Muscle layer of duodenum (tissue), 2 donors: ENCODE measurements at regions not wholly inside any gene's neighbourhood (a gene's known extent, or its start where the extent isn't known, plus 50 kb on each side); places are given as distances from the start of the nearest gene placed in this dataset.

Experiments used
- H3K27ac ChIP-seq: one replicate; pipeline ENCODE4 v1.7.0; 2013; ENCODE audit warnings: mild to moderate bottlenecking, low read length
- H3K27me3 ChIP-seq: one replicate; pipeline ENCODE4 v1.7.0; 2013; ENCODE audit warnings: low read depth, mild to moderate bottlenecking, control low read depth, low read length
- H3K36me3 ChIP-seq, 2 donors: one replicate each; pipeline ENCODE4 v1.7.0; 2013; ENCODE audit warnings: low read length in 2 of 2, control low read depth in 1 of 2, mild to moderate bottlenecking in 1 of 2; ENCODE audit not compliant: insufficient read depth in 2 of 2, control insufficient read depth in 1 of 2
- H3K4me1 ChIP-seq, 2 donors: one replicate each; pipeline ENCODE4 v1.7.0; 2013; ENCODE audit warnings: low read length in 2 of 2, mild to moderate bottlenecking in 2 of 2, control low read depth in 1 of 2, moderate library complexity in 1 of 2; ENCODE audit not compliant: insufficient read depth in 2 of 2, control insufficient read depth in 1 of 2
- H3K4me3 ChIP-seq, 2 donors: one replicate each; pipeline ENCODE4 v1.7.0; 2013; ENCODE audit warnings: low read length in 2 of 2, low read depth in 1 of 2, mild to moderate bottlenecking in 1 of 2
- H3K9me3 ChIP-seq, 2 donors: one replicate each; pipeline ENCODE4 v1.7.0; 2013; ENCODE audit warnings: low read length in 2 of 2, control low read depth in 1 of 2, mild to moderate bottlenecking in 1 of 2; ENCODE audit not compliant: control insufficient read depth in 1 of 2
- donor health status: healthy.

DNA sequence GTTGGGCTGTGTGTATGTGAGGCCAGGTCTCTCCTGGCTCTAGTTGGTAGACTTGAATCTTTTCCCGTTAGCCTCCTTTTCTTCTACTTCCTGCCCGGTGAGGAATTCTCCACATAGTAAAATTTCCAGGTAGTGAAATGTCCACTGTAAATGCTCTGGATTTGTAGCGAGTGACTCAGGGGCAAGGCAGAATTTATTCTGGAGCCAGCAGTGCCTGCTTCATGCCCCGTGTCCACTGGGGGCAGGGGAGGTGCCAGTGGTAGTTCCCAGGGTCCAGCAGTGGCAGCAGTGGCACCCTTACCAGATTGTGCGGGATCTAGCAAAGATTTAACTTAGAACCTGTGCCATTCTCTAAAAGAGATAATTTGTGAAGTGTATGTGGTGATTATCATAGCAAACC is 74.5 kb upstream of the USP24 start:
- Histone ChIP-seq H3K9me3 (no peaks in the 10 kb centered on the region), H3K27me3 (no peaks in the 10 kb centered on the region), H3K27ac (no peak overlapping the region), H3K4me3 (no peak overlapping the region), H3K36me3 (no peaks in the 10 kb centered on the region), H3K4me1 (no peaks in the 10 kb centered on the region)

DNA sequence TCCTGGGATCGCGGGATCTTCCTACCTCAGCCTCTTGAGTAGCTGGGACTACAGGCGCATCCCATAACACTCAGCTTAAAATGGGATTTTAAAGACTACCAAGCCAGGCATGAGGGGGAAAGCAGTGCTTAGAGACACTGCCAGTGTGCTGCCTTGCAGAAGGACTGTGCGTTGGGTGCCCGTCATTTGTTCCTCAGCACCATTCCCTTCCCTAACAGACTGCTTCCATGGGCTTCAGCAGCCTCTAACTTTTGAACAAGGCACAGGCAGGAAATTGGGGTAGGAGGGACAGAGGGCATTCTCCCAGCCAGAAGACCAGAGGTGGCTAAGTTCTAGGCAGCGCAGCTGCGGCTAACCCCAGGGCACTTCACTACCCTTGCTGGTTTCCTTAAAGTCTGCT is 73.9 kb upstream of the USP24 start:
- Histone ChIP-seq H3K4me1 (no peaks in the 10 kb centered on the region), H3K27me3 (no peaks in the 10 kb centered on the region), H3K9me3 (no peaks in the 10 kb centered on the region), H3K27ac (no peak overlapping the region), H3K4me3 (no peak overlapping the region), H3K36me3 (no peaks in the 10 kb centered on the region)

GRCh38 chr1:55288245-55288644 is 73.1 kb upstream of the USP24 start:
- Histone ChIP-seq H3K4me1 (no peaks in the 10 kb centered on the region), H3K9me3 (no peaks in the 10 kb centered on the region), H3K36me3 (no peaks in the 10 kb centered on the region), H3K4me3 (no peak overlapping the region), H3K27ac (no peak overlapping the region), H3K27me3 (no peaks in the 10 kb centered on the region)

DNA sequence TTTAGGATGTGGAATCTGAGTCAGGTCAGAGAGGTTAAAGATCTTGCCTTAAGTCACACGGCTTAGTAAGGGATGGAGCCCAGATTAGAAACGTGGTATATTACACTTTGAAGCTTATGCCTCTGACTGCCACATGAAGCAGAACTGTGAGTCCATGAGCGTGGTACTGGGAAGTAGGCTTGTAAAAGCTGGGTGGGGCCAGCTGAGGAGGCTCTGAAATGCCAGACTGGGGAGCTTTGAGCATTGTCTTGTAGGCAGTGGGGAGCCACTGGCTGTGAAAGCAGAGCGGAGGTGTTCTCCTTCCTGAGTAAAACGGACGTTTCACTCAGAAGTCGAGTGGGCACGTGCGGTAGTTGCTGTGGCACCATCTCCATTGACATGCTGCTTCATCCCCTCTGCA is 72.6 kb upstream of the USP24 start:
- no peaks in the 10 kb centered on the region for H3K9me3 ChIP-seq
- no peak overlapping the region for H3K4me3 ChIP-seq
- H3K4me1 ChIP-seq: no peaks in the 10 kb centered on the region
- H3K27me3 ChIP-seq: no peaks in the 10 kb centered on the region
- H3K27ac ChIP-seq: no peak overlapping the region
- no peaks in the 10 kb centered on the region for H3K36me3 ChIP-seq

DNA sequence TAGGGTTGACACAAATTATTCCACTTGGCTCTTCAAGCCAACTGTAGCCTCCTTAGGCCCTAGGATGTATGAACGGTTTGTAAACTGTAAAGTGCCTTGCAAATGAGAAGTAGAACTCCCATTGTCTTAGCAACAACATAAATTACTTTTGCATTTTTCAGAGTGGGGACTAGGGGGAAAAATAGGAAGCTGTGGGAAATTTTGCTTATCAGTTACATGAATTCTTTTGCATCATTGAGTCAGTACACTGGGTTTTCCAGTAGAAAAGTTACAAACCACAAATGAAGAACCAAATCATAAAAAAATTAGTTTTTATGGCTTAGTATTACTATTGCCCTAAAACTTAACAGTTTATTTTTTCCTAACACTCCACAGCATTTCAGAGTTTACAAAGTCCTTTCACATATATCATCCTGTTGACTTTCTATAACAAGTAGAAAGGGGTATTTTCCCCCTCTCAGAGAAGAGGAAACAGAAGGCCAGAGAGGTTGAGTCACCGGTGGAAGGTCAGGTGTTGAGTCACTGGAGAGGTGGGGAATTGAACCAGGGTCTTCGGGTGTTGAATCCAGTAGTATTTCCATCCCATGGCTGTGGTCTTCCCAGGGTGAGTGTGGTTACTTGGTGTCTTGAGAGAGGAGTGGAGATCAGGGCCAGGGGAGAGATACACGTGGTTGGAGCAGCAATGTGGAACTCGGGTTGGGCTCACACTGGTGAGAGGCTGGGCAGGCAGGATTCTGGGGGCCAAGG is 71.9 kb upstream of the USP24 start:
- Histone ChIP-seq H3K27ac (no peak overlapping the region), H3K9me3 (no peaks in the 10 kb centered on the region), H3K4me1 (no peaks in the 10 kb centered on the region), H3K4me3 (no peak overlapping the region), H3K36me3 (no peaks in the 10 kb centered on the region), H3K27me3 (no peaks in the 10 kb centered on the region)

- H3K9me3 ChIP-seq: no peaks in the 10 kb centered on the region
- H3K36me3 ChIP-seq: no peaks in the 10 kb centered on the region
- no peak overlapping the region for H3K4me3 ChIP-seq
- H3K27me3 ChIP-seq: no peaks in the 10 kb centered on the region
- no peak overlapping the region for H3K27ac ChIP-seq
- no peaks in the 10 kb centered on the region for H3K4me1 ChIP-seq
Observed at GRCh38 chr1:55285834-55286233, 70.7 kb upstream of the USP24 start.

GRCh38 chr1:55284856-55285255 is 69.7 kb upstream of the USP24 start:
- Histone ChIP-seq H3K9me3 (no peaks in the 10 kb centered on the region), H3K27me3 (no peaks in the 10 kb centered on the region), H3K4me1 (no peaks in the 10 kb centered on the region), H3K27ac (no peak overlapping the region), H3K36me3 (no peaks in the 10 kb centered on the region), H3K4me3 (no peak overlapping the region)

DNA sequence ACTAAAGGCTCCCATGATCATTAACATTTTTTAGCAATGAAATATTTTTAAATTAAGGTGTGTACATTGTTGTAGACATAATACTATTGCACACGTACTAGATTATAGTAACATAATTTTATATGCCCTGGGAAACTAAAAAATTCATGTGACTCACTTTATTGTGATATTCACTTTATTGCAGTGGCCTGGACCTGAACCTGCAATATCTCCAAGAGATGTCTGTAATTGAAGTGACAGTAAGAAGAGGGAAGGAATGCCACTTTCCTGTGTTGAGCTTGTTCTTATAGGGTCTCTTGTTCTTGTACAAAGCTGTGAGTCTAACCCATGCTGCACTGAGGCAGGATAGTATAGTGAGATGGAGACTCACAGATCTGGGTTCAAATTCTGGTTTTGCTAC is 66.9 kb upstream of the USP24 start:
- peaks cover 0 to 7% of the 10 kb centered on the region in 2 donors for H3K4me1 ChIP-seq
- H3K27ac ChIP-seq: no peak overlapping the region
- H3K27me3 ChIP-seq: no peaks in the 10 kb centered on the region
- no peak overlapping the region for H3K4me3 ChIP-seq
- H3K36me3 ChIP-seq: no peaks in the 10 kb centered on the region
- no peaks in the 10 kb centered on the region for H3K9me3 ChIP-seq

DNA sequence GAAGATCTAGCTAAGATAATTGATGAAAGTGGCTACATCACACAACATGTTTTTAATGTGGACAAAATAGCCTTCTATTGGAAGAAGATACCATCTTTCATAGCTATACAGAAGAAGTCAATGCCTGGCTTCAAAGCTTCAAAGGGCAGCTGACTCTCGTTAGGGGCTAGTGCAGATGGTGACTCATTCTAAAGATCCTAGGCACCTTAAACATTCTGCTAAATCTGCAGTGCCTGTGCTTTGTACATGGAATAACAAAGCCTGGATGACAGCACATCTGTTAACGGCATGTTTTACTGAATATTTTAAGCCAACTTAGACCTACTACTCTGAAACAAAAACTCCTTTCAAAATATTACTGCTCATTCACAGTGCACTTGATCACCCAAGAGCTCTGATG is 65.6 kb upstream of the USP24 start:
- H3K4me3 ChIP-seq: no peak overlapping the region
- peaks cover 0 to 10% of the 10 kb centered on the region in 2 donors for H3K4me1 ChIP-seq
- H3K27ac ChIP-seq: no peak overlapping the region
- no peaks in the 10 kb centered on the region for H3K36me3 ChIP-seq
- no peaks in the 10 kb centered on the region for H3K9me3 ChIP-seq
- H3K27me3 ChIP-seq: no peaks in the 10 kb centered on the region

DNA sequence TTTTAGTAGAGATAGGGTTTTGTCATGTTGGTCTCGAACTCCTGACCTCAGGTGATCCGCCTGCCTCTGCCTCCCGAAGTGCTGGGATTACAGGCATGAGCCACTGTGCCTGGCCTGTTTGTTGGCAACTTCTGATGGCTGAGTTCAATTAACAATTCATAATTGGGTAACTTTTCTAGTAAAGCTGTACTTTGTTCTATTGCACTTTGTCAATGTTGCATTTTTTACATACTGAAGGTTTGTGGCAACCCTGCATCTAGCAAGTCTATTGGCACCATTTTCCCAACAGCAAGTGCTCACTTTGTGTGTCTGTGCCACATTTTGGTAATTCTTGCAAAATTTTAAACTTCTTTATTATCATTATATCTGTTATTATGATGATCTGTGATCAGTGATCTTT is 64.5 kb upstream of the USP24 start:
- H3K4me3 ChIP-seq: no peak overlapping the region
- H3K27me3 ChIP-seq: no peaks in the 10 kb centered on the region
- peaks cover 0 to 10% of the 10 kb centered on the region in 2 donors for H3K4me1 ChIP-seq
- no peak overlapping the region for H3K27ac ChIP-seq
- H3K36me3 ChIP-seq: no peaks in the 10 kb centered on the region
- H3K9me3 ChIP-seq: no peaks in the 10 kb centered on the region

GRCh38 chr1:55278378-55278777 is 63.2 kb upstream of the USP24 start:
- H3K9me3 ChIP-seq: no peaks in the 10 kb centered on the region
- H3K4me3 ChIP-seq: no peak overlapping the region
- H3K27me3 ChIP-seq: no peaks in the 10 kb centered on the region
- no peaks in the 10 kb centered on the region for H3K36me3 ChIP-seq
- no peak overlapping the region for H3K27ac ChIP-seq
- H3K4me1 ChIP-seq: peaks cover 0 to 10% of the 10 kb centered on the region in 2 donors
